Choroid plexus epithelial cell (primary cell): ENCODE measurements at regions not wholly inside any gene's neighbourhood (a gene's known extent, or its start where the extent isn't known, plus 50 kb on each side); places are given as distances from the start of the nearest gene placed in this dataset.

Experiments
- DNase-seq: peaks from one replicate; pipeline ENCODE4 v3.0.0-alpha.2; 2010; ENCODE audit warnings: low read depth
- H3K4me3 ChIP-seq: 2 replicates; pipeline ENCODE4 v1.5.1; 2011; ENCODE audit warnings: low read depth, mild to moderate bottlenecking, control low read depth, low read length, moderate library complexity
- CTCF ChIP-seq: conservative IDR thresholded peaks from 2 replicates; pipeline ENCODE4 v1.5.1; 2011; ENCODE audit warnings: low read depth, mild to moderate bottlenecking, control low read depth, inconsistent platforms, low read length, moderate library complexity

DNA sequence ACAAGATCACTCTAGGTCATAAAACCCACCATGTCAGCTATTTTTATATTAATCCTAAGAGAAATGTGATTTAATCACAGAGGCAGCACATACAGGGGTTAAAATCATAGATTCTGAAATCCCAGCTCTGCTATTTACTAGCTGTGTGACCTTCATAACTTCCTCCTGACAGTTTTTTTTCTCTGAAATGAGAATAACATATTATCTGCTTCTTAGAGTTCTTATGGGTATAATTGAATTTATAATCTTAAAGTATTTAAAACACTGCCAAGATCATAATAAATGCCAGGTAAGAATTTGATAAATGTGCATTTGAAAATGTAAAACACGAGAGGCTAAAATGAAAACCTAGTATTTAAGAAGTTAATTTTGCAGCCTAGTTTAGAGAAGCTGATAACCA, 722.9 kb downstream of the SLITRK6 start:
- TF ChIP-seq CTCF: no peak
- DNase-seq: no peak
- no peak overlapping the region for H3K4me3 ChIP-seq

- no peak for DNase-seq
Observed at GRCh38 chr13:85074543-85075313, 724.5 kb downstream of the SLITRK6 start.

GRCh38 chr13:85068231-85068630, 731.0 kb downstream of the SLITRK6 start:
- H3K4me3 ChIP-seq: no peak overlapping the region
- no peak for DNase-seq
- TF ChIP-seq CTCF: no peak

More at GRCh38 chr13:85074543-85075313, 724.5 kb downstream of the SLITRK6 start:
- TF ChIP-seq CTCF: no peak
- no peak overlapping the region for H3K4me3 ChIP-seq

DNA sequence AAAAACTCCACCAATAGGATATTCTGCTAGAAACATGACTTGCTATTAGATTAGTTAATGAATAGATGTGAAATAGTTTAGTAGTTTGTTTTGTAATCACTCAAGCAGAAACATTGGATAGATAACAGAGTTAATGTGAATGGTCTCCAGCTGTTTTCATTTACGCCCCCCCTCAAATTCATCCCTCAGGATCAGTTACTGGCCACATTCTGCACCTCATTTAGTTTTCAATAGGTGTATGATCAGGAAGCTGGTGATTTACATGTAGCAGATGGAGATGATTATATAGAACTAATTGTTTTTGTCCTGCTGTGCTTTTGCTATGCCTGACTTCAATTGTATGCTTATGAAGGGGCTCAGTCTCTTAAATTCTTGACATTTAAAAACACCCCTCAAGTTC, 759.0 kb downstream of the SLITRK6 start:
- no peak overlapping the region for H3K4me3 ChIP-seq
- TF ChIP-seq CTCF: no peak
- no peak for DNase-seq

DNA sequence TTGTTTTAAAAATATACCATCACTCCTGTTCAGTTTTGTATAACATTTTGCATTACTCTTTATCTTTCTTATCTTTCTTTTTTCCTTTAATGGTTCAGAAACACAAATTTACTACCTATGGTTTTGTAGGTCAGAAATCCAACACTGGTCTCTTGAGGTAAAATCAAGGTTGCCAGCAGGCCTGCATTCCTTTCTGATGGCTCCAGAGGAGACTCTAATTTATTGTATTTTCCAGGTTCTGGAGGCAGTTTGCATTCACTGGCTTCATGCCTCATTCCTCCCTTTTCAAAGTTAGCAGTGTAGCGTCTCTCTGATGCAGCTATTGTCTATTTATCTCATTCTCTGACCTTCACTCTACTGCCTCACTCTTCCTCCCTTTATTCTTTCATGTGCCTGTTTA, 767.4 kb downstream of the SLITRK6 start:
- DNase-seq: no peak
- no peak overlapping the region for H3K4me3 ChIP-seq
- no peak for TF ChIP-seq CTCF

- no peak overlapping the region for H3K4me3 ChIP-seq
- no peak for DNase-seq
- TF ChIP-seq CTCF: no peak
Observed at GRCh38 chr13:85028035-85028434, 771.2 kb downstream of the SLITRK6 start.

- no peak for DNase-seq
- H3K4me3 ChIP-seq: no peak overlapping the region
- TF ChIP-seq CTCF: no peak
Observed at GRCh38 chr13:85019121-85019520, 780.1 kb downstream of the SLITRK6 start.
